HG03442 (cell line): ENCODE measurements at regions not wholly inside any gene's neighbourhood (a gene's known extent, or its start where the extent isn't known, plus 50 kb on each side); places are given as distances from the start of the nearest gene placed in this dataset.
"Not testable (repeated sequence)": the region's sequence is repeated elsewhere in the genome, so short reads cannot be mapped to it uniquely, and the experiment has no call there.

ENCODE experiments used
- ATAC-seq: cut with Tn5 transposase; IDR thresholded peaks from one replicate; pipeline ENCODE4 v1.9.1; 2021; ENCODE audit warnings: mild to moderate bottlenecking, moderate library complexity; ENCODE audit not compliant: unreplicated experiment

GRCh38 chr10:83476211-83476610, 663.1 kb upstream of the GHITM start:
- no peak for ATAC-seq

GRCh38 chr10:83489161-83489560, 650.1 kb upstream of the GHITM start:
- no peak for ATAC-seq

DNA sequence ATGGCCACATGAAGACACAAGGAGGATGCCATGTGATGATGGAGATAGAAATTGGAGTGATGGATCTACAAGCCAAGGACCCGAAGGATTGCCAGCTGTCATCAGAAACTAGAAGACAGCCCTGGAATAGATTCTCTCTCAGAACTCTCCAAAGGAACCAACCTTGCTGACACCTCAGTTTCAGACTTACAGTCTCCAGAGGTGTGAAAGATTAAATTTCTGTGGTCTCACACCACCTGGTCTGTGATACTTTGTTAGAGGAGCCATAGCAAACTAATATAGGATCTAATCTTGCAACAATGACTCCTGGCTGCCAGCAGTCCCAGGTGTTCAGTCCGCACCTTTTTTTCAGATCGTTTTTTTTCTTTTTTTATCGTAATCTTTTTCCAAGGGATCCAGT, 647.3 kb upstream of the GHITM start:
- no peak for ATAC-seq

GRCh38 chr10:83512681-83513080, 626.6 kb upstream of the GHITM start:
- no peak for ATAC-seq

DNA sequence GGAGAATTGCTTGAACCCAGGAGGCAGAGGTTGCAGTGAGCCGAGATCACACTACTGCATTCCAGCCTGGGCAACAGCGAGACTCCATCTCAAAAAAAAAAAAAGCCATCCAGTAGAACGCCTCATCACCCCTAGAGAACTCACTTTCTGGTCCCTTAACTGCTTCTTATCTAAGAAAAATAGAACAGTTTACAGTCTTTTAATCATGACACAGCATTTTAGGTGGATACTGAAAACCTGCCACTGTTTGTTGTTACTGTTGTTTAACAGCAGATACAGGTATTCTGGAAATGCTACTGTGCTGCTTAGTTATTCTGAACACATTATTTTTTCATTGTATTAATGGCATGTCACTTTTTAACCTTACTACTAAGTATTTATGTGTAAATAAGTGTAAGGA, 624.3 kb upstream of the GHITM start:
- no peak for ATAC-seq

- ATAC-seq = no peak
These were observed 622.5 kb upstream of the GHITM start for GRCh38 chr10:83516788-83517187.

DNA sequence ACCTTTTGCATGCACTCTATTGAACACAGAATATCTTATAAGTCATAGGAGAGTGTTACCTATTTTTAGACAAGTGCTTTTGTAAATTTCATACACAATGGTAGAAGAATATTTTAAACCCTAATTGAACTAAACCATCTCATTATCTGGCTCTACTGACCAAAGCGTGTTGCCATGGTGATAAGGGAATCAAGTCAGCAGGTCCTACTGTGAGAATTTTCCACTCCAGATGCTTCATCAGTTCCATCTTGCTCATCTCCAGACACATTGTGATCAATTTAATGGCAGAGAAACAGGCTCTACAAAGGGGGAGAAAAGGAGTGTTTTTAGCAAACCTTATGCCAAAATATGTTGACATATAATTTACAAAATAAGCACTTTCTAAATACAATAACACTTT, 621.9 kb upstream of the GHITM start:
- ATAC-seq = no peak

DNA sequence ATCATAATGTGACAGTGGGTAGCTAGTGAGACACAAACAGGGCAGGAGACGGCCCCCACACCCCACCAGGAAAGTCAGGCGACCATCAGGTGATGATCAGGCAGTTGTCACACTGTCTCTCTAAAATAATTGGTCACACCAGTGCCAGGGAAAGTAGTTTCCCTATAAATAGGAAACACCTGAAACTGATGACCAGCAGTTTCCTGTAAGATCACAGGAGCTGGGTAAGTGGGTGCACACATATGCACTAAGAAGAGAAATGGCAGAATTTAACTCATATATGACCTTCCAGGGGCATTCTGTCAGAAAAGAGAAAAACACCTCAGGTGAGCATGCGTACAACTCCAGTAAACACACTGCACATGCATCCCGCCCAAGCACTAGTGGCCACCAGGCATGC, 620.5 kb upstream of the GHITM start:
- ATAC-seq = no peak

GRCh38 chr10:83520386-83520785, 618.9 kb upstream of the GHITM start:
- ATAC-seq = not testable (repeated sequence)

- no peak for ATAC-seq
These were observed 616.9 kb upstream of the GHITM start for GRCh38 chr10:83522456-83522855.

GRCh38 chr10:83522881-83523386, 616.4 kb upstream of the GHITM start:
- ATAC-seq = no peak

- ATAC-seq = no peak
These were observed 611.4 kb upstream of the GHITM start for GRCh38 chr10:83527934-83528333.

DNA sequence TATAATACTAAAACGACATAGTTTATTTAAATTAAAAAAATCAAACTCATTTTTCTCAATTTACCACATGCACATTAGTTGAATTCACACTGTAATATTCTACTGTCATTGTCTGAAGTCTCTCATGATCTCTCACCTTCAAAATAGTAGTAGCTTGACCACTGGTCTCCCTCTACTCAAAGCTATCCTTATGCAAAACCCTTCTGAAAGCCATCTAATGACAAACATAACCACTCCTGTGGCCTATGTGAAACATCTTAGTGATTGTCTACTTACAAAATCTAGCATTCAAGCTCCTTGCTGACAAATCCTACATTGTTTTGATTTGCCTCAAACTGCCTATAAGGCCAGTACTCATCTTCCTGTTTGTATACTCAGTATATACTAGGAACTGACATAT, 606.0 kb upstream of the GHITM start:
- peak; percentile 79 for ATAC-seq

GRCh38 chr10:83536426-83536825, 602.9 kb upstream of the GHITM start:
- no peak for ATAC-seq

GRCh38 chr10:83538047-83538446, 601.3 kb upstream of the GHITM start:
- ATAC-seq = no peak

DNA sequence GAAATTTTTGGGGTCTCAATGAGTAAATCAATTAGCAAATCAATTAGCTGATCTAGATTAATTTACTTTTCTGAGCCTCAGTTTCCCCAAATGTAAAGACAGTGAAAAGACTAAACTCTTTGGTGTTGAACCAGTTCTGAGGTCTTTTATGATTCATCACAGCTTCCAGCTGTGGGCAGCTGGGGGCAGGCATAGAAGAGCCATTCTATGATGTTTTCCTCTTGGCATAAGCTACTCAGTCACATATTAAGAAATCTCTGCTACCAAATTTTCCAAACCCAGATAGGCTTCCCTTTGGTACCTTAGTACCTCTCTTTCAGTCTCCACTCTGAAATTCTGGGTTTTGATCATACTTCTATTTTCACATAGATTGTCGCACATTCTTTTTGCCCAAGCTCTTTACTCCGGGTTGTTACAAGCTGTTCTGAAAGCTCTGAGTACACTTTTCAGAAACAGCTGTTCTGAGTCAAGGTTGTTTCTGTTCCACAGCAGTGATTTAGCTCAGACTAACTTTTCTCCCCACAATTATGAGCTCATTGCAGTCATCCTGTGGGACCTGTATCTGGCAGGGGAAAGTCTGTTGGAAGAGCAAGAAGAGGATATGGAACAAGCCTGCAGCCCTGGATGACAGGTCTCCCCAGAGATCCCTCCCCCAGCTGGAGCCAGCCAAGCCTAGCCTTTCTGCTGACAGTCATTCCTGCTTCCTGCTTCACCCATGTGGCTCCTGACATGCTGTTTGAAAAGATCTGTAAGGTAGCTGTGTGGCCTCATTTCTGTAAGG, 599.6 kb upstream of the GHITM start:
- peak; percentile 55 for ATAC-seq

GRCh38 chr10:83541046-83541445, 598.3 kb upstream of the GHITM start:
- ATAC-seq = no peak

- peak; percentile 64 for ATAC-seq
These were observed 596.4 kb upstream of the GHITM start for GRCh38 chr10:83542774-83543411.

DNA sequence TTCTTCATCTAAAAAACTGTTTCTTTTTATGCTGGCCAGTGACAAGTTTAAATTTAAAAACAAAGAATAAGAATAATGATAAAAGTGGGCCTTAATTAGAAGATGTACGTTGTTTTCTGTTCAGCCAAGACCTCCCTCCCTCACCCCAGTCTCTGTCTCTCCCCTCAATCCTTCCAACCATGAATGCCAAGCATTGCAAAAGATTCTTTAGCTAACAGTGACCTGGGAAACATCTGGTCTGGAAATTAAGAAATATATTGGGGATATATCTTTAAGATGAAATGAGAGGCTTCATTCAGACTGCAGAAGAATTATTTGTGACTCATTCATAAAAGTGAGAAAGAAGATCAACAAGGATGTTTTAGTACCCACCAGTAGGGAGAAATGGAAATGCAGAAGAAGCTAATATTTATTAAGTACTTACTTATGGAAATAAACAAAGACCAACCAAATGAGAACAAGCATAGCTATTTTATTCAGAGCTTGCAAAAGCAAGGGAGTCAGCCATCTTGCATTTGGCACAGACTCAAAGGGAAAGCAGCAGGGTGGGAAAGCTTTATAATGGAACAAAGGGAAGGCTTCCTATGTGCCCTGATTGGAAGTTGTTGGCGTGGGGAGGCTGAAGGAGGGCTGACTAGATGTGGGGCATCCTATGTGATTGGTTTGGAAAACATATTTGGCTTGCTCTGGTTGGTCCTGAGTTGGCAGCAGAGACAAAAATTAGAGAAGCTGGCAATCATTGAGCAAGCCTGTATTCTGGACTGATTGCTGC, 595.4 kb upstream of the GHITM start:
- no peak for ATAC-seq

DNA sequence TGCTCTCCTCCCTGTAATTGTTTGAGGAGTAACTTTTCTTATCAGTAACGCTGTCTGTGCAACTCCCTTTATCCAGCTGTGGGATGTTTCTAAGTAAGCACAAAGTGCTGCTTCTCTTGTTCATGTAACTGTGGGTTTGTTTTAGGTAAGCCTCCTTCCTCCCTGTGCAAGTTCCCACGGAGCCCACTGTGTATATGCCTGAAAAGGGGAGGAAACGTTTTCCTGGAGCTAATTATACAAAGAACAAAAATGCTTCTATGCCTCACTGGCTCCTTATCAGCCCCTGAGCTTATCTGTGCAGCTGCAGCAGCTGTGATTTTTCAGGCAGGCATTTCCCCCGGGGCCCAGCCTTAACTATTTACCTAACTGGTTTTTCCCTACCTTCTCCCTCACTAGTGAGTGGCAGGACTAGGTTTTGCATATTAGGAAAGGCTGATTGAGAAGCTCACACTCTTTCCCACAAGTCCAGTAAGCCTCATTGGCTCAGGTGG, 593.4 kb upstream of the GHITM start:
- ATAC-seq = peak; percentile 19

DNA sequence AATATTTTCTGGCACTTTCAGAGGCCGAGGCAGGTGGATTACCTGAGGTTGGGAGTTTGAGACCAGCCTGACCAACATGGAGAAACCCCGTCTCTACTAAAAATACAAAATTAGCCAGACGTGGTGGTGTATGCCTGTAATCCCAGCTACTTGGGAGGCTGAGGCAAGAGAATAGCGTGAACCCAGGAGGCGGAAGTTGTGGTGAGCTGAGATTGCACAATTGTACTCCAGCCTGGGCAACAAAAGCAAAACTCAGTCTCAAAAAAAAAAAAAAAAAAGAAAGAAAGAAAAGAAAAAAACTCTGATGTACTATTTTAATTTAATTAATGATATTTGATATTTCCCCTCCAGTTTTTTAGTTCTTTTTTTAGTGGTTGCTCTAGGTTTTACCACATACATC, 588.1 kb upstream of the GHITM start:
- not testable (repeated sequence) for ATAC-seq
